WTC11 (cell line): ENCODE measurements at regions not wholly inside any gene's neighbourhood (a gene's known extent, or its start where the extent isn't known, plus 50 kb on each side); places are given as distances from the start of the nearest gene placed in this dataset.

Experiments used
- CTCF ChIP-seq: fragments of 200-600 bp; IDR thresholded peaks from 2 replicates; pipeline ENCODE4 v1.8.0; 2022; ENCODE audit warnings: antibody characterized with exemption
- E2F5 ChIP-seq: sonication (generic); formaldehyde crosslinking; IDR thresholded peaks from 2 replicates; pipeline ENCODE4 v1.8.1; 2022; ENCODE audit warnings: mild to moderate bottlenecking, moderate library complexity, missing genetic modification reagents
- EMX1 ChIP-seq: fragments of 250-450 bp; sonication (Bioruptor Pico); IDR thresholded peaks from 2 replicates; pipeline ENCODE4 v1.8.0; 2021; ENCODE audit warnings: mild to moderate bottlenecking
- ESRRA ChIP-seq: sonication (generic); formaldehyde crosslinking; IDR thresholded peaks from 2 replicates; pipeline ENCODE4 v1.8.1; 2022; ENCODE audit warnings: mild to moderate bottlenecking, missing genetic modification reagents, borderline replicate concordance
- FOXP1 ChIP-seq: sonication (generic); formaldehyde crosslinking; IDR thresholded peaks from 2 replicates; pipeline ENCODE4 v1.8.0; 2022; ENCODE audit warnings: missing genetic modification reagents, mild to moderate bottlenecking, moderate library complexity, borderline replicate concordance
- KAT7 ChIP-seq: sonication (generic); formaldehyde crosslinking; IDR thresholded peaks from 2 replicates; pipeline ENCODE4 v1.8.1; 2023; ENCODE audit warnings: missing genetic modification reagents, mild to moderate bottlenecking, borderline replicate concordance
- MLX ChIP-seq: sonication (generic); formaldehyde crosslinking; IDR thresholded peaks from 2 replicates; pipeline ENCODE4 v1.8.1; 2023; ENCODE audit warnings: mild to moderate bottlenecking, missing genetic modification reagents, moderate library complexity
- MYBL2 ChIP-seq: sonication (generic); formaldehyde crosslinking; IDR thresholded peaks from 2 replicates; pipeline ENCODE4 v1.8.1; 2023; ENCODE audit warnings: mild to moderate bottlenecking, moderate library complexity, missing genetic modification reagents
- NFE2L1 ChIP-seq: sonication (generic); formaldehyde crosslinking; IDR thresholded peaks from 2 replicates; pipeline ENCODE4 v1.8.1; 2023; ENCODE audit warnings: missing genetic modification reagents
- NR3C1 ChIP-seq: sonication (generic); formaldehyde crosslinking; conservative IDR thresholded peaks from 2 replicates; pipeline ENCODE4 v1.8.1; 2023; ENCODE audit warnings: low read depth, mild to moderate bottlenecking, missing genetic modification reagents
- PRDM15 ChIP-seq: sonication (generic); formaldehyde crosslinking; IDR thresholded peaks from 2 replicates; pipeline ENCODE4 v1.8.0; 2022; ENCODE audit warnings: missing genetic modification reagents
- STAT6 ChIP-seq: sonication (generic); formaldehyde crosslinking; conservative IDR thresholded peaks from 2 replicates; pipeline ENCODE4 v1.8.1; 2023; ENCODE audit warnings: mild to moderate bottlenecking, low read depth, missing genetic modification reagents, moderate library complexity
- ZNF263 ChIP-seq: sonication (generic); formaldehyde crosslinking; IDR thresholded peaks from 2 replicates; pipeline ENCODE4 v1.8.1; 2022; ENCODE audit warnings: low read depth, mild to moderate bottlenecking, moderate library complexity, missing genetic modification reagents
- ZNF281 ChIP-seq: sonication (generic); formaldehyde crosslinking; IDR thresholded peaks from 2 replicates; pipeline ENCODE4 v1.8.0; 2023; ENCODE audit warnings: mild to moderate bottlenecking, missing genetic modification reagents

GRCh38 chr15:54803987-54804386, 392.8 kb downstream of the RSL24D1 start:
- TF ChIP-seq NR3C1 (no peak), NFE2L1 (CRISPR knock-in tag) (no peak), MLX (CRISPR knock-in tag) (no peak), MYBL2 (CRISPR knock-in tag) (no peak), EMX1 (CRISPR knock-in tag) (no peak), ESRRA (CRISPR knock-in tag) (no peak), E2F5 (no peak), CTCF (no peak), FOXP1 (CRISPR knock-in tag) (no peak), STAT6 (CRISPR knock-in tag) (no peak), PRDM15 (CRISPR knock-in tag) (no peak), ZNF263 (CRISPR knock-in tag) (no peak), ZNF281 (CRISPR knock-in tag) (no peak), KAT7 (no peak)
